Hepatocyte (in vitro differentiated cells): ENCODE measurements at regions not wholly inside any gene's neighbourhood (a gene's known extent, or its start where the extent isn't known, plus 50 kb on each side); places are given as distances from the start of the nearest gene placed in this dataset.

Source experiments
- CTCF ChIP-seq: fragments of 200-600 bp; sonication (generic); IDR thresholded peaks from 2 replicates; pipeline ENCODE4 v1.5.1; 2016; ENCODE audit warnings: antibody characterized with exemption, mild to moderate bottlenecking; ENCODE audit not compliant: poor library complexity
- EZH2 ChIP-seq: fragments of 200-600 bp; sonication (generic); IDR thresholded peaks from 2 replicates; pipeline ENCODE4 v1.6.1; 2016; ENCODE audit warnings: antibody characterized with exemption, mild to moderate bottlenecking, borderline replicate concordance
- EZH2phosphoT487 ChIP-seq: fragments of 200-600 bp; sonication (generic); IDR thresholded peaks from one replicate; pipeline ENCODE4 v1.6.1; 2018; ENCODE audit warnings: antibody characterized with exemption, mild to moderate bottlenecking, low read depth, moderate library complexity; ENCODE audit not compliant: unreplicated experiment, severe bottlenecking

- TF ChIP-seq CTCF (no peak), EZH2 (no peak), EZH2phosphoT487 (no peak)
These were observed 190.4 kb upstream of the USP25 start for GRCh38 chr21:15539376-15539775.
